ENCODE measurements at regions not wholly inside any gene's neighbourhood (a gene's known extent, or its start where the extent isn't known, plus 50 kb on each side); places are given as distances from the start of the nearest gene placed in this dataset.

DNA sequence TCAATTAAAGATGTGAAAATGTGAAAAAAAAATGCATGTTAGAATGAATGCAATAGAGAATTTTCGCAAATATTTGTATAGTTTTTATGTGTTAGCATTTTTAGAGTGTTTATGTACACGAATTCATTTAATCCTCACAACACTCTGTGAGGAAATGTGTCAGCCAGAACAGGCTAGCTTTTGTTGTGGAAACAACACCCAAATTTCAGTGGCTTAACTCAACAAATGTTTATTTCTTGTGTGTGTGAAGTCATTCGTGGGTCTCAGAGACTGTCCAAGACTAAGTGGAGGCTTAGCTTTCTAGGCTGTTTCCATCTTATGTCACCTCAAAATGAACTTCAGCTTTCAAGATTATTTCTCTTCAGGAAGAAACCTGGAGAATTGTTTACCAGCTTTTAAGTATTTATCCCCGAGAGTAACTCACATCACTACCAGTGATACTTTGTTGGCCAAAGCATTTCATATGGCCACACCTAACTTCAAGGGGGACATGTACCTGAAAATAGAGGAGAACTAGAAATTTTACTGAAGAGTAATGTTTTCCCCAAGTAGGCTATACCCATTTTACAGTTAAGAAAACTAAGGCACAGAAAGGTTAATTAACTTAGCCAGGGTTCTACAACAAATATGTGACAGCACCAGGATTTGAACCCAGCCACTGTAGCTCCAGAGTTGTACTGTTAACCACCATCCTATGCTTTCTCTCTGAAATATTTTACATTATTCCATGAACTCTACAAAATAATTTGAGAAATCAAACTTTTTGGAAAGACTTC is 306.1 kb downstream of the QKI start:
- no peak for DNase-seq

DNA sequence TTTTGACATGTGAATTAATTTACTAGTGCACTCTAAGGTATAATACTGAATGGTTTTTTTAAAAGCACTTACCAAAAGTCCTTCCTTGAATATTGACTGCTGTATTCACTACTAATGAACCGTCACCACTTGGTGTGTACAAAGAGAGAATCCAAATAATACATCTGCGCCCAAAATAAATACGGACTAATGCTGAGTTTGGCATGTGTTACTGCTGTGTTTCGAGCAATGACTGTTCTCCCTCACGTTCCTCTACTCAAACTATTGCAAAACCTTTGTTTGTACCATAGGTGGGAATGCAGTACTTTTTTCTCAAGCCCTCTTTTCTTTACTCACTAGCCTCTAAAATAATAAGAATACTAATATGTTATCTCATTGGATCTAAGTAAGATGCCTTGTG is 305.5 kb downstream of the QKI start:
- DNase-seq, result no peak

DNA sequence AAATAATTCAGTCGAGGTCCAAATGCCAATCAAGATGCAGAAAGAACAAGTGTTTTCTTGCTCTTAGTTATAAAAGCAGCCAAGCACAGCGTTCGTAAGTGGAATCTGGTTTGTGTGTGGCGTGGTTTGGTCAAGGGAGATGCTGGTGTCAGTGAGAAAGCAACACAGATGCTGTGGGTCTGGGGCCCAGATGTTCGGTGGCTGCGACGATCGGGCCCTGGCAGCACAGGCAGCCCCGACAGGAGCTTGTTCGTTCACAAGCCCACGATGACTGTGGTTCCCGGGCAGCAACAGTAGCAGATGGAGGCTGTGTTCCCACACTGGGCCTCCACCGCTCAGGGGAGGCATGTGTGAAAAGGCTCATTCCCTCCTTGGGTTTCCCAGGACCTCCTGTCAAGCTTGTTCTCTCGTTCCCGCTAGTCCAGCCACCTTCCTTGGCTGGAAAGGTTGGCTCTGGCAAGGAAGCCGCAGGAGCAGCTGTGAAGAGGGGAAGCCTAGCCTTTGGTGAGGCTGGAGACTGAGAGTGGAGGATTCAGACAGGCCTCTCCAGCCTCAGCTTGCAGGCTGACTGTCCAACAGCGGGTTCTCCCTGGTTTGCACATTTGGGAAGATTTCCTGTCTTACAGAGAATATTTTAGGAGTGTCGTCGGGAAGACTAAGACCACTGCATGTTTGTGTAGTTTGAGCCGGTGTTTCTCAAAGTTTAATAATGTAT is 304.7 kb downstream of the QKI start:
- DNase-seq, result no peak

DNA sequence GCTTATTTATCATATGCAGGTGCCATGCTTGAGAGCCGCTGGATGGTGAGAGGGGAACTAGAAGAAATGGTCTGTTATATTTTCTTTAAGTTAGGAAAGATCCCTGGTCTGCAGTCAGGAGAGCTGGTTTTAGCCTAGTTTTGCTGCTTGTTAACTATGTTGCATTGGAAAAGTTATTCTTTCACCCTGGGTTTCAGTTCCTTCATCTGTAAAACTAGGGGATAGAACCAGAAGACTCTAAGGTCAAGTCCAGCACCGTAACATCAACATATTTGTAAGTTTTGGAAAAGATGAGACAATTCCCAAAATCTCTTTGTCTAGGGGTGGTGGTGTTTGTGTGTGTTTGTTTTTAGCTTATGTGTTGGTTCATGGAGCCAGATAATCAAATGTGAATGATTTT is 304.0 kb downstream of the QKI start:
- no peak for DNase-seq

DNA sequence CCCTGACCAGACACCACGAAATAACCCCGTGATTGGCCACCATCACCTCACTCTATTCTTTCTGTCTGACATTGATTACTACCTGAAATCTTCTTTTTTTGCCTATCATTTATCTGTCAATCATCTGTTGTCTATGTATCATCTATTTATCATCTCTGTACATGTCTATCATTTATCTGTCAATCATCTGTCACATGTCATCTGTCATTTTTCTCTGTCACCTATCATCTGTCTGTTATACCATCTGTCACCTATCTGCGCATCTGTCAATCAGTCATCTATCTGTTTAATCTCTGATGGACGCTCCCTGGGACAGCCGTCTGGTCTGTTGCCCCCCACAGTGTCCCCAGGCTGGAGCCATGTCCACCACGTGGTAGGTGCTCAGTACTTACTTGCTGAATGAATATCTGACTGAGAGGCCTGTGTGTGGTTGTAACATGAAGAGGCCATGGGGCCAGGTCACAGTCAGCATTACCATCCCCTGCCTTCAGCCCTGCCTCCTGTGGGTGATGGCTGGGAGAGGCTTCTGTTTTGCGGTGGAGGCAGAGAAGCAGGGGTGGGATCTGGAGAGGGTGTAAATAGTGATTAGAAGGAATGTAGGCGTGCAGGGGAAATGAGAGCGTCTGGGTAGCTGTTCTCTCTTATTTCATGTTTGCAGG is 302.7 kb downstream of the QKI start:
- no peak for DNase-seq

DNA sequence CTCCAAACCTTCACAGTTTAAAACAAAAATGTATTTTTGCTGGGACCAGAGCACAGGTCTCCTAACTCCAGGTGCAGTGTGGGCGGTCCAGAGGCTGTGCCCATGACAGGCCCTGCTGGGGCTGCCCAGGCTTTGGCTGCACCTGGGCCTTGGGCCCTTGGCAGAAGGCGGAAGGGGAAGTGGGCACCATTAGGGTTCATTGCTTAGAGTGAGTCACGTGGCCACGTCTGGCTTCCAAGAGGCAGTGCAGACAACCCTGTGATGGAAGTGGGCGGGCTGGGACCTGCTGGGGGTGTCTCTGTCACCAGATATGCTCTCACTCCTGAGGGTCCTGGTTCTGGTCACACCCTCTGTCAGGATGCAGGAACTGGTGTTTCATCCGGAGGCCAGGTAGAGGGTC is 302.2 kb downstream of the QKI start:
- no peak for DNase-seq

DNA sequence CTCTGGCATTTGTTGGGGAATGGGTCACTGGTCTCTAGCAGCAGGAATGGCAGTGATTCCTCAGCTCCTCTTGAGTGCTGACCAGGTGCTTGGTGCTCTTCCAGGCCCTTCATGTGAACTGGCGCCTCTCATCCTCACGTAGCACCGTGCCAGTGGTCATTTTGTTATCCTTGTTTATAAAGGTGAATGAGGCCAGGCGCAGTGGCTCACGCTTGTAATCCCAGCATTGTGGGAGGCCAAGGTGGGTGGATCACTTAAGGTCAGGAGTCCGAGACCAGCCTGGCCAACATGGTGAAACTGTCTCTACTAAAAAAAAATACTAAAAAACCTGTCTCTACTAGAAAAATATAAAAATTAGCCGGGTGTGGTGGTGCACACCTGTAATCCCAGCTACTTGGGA is 301.3 kb downstream of the QKI start:
- no peak for DNase-seq

DNA sequence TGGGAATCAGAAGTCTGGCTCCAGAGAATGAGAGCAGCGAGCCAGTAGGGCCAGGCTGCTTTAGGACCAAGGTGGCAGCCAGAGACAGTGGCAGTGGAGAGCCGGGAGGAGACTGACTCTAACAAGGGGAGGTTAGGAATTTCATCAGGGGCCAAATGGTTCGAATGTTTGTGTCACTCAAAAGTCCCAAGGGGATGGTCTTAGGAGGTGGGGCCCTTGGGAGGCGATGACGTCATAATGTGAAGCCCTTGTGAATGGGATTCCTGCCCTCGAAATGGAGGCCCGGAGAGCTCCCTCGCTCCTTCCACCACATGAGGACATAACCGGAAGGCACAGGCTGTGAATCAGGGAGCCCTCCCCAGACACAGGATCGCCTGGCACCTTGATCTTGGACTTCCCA is 299.7 kb downstream of the QKI start:
- no peak for DNase-seq

DNA sequence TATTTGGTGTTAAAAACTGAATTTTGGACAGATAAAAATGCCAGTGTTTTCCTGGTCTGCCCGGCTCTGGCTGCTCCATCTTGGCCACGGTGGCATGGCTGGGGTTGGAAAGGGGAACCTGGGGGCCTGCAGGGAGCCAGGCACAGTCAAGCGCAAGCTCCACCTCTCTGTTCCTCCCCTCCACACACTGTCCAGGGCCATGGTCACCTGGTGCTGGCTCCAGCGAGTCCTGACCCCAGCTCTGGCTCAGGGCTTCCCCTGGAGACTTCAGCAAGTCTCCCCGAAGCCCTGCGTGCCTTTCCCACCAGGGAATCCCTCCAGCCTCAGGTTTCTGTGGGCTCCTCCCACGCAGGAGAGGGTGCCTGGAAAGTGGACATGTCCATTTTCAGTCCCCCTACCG is 298.5 kb downstream of the QKI start:
- no peak for DNase-seq

DNA sequence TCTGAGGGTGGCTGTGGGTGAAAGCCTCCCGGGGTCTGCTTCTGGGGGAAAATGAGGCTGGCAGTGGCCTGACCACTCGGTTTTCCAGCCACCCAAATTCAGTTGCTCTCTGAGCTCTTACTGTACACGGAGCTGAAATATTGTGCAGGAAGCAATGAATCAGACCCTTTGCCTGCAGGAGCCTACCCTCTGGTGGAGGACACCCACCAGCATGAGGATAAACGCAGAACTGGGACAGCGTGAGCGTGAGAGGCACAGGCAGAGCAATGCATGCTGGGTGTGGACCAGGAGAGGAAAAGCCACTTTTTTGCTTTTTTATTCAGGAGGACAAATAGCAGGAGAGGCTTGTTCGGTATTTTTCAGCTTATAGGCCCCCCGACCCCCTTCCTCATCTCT is 298.0 kb downstream of the QKI start:
- DNase-seq, result no peak

DNA sequence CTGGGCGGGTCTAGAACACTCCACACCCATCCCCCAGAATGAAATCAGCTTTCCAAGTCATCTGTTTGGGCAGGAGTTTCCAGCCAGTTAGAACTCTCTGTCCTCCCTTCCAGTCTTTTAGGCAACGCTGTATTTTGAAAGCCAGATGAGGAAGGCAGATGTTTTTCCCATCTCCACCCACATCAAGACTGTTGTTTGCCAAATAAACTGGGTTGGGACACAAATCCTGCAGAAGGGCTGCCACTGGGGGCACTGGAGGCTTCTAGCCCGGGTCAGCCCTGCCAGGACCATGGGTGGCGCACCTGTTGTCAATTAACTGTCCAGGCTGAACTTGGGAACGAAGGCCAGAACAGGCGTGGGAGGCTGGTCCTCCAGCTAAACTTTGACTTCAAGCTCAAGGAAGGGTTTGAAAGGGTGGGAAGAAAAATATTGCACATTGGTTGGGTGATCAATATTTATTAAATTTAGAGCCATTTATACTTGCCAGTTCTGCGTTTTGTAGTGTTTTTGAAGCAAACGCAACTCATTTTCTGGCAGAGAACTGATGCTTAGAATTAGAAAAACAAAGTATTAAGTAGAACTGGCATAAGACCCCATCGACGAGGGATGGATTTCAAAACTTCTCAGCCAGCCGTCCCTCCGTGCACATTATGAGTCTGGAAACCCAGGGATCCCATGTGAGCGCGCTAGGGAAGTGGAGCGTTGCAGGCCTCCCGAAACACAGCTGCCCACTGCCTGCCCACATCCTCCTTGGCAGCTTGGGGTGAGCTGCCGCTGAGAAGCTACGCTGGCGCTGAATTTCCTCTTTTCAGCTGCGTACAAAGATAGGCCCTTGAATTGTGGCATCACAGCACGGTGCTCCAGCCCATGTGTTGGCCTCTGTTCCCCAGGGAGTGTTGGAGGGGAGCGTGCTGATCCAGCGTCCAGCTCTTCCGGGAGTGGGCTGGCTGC is 297.4 kb downstream of the QKI start:
- peak; percentile 18 for DNase-seq

DNA sequence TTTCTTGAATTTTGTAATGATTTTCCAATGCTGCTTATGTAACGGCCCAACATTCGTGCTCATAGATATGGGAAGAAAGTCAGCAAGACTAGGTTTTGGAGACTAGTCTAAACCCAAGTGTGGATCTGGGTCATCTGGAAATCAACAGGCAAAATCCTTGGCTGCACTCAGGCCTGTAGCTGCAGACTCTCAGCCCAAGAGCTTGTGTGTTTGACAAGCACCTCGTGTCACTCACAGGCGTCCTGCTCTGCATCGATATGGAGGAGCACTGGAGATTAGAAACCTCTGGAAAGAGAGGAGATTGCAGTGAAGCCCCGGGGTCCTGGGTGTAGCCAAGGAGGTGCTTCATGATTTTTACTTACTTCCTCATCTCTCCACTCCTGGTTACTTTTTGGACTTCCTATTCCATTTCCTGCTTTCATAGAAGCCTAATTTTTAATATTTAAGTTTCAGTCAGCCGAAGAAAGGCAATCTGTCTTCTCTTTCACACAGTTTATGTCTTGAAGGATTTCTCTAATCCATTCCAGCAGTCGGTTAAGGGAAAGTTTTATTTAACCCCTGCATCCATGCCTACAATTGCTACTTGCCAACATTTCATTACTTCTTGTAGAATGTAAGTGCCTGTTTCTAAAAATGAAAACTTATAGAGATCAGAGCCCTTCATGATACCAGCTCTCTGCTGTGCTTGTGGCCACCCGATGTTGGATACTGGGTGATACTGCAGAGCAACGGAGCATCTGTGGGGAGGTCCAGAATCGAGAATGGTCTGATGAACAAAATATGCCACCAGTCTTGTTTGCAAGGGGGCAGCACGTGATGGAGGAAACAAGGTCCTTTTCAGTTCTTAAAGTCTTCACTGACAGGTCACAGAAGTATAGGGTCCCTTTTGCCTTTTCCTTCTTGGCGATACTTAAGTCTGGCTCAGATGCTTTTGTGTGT is 296.3 kb downstream of the QKI start:
- no peak for DNase-seq

DNA sequence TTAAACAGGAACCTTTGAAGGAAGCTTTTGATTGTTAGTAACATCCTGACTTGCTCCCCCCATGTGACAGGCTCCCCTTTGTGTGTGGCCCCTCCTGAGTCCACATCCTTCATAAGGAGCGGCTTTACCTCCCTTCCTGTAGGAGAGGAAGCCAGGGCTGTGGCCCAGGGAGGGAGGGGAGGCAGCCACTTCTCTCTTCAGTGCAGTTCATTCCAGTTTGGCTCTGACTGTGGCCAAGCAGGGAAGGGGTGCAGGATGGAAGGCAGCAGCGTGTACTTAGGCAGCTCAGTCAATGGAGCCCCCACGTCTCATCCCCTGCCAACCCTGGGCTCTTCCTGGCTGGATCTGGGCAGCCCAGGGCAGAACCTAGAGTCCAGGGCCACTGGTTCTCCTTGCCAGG is 295.2 kb downstream of the QKI start:
- DNase-seq, result no peak

DNA sequence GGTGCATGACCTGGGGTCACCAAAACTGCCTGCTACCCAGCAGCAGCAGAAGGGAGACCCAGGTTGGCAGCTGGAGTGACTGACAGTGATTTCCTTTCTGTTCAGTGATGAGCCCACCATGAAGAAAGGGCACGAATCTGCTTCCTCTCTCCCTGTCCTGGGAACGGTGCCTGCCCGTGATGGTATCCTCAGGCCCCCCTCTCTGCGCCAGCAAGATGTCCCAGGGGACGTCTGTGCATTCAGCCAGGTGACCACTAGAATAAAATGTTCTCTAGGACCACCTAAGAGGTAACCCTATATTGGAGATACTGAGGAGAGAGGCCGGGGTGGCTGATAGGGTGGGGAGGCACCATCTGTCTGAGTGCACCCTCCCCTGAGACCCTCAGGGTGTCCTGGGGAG is 294.7 kb downstream of the QKI start:
- DNase-seq, result no peak

DNA sequence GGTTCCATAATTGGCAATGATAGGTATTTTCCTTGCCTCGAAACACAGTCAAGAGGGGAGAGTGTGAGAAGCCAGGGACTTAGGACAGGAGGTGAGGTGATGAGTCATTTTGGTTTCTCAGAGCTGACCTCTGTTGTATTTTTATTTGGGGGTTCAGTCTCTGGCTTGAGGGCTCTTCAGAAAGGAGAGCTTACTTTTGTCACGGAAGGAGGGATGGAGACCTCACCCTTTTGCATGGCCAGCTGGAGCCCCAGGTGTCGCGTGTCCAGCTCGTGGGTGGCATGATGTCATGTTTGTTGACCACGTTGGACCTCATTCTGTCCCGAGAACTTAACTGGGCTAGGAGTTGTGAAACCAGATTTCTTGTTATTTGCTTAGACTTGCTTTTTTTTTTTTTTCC is 293.9 kb downstream of the QKI start:
- DNase-seq, result no peak

DNA sequence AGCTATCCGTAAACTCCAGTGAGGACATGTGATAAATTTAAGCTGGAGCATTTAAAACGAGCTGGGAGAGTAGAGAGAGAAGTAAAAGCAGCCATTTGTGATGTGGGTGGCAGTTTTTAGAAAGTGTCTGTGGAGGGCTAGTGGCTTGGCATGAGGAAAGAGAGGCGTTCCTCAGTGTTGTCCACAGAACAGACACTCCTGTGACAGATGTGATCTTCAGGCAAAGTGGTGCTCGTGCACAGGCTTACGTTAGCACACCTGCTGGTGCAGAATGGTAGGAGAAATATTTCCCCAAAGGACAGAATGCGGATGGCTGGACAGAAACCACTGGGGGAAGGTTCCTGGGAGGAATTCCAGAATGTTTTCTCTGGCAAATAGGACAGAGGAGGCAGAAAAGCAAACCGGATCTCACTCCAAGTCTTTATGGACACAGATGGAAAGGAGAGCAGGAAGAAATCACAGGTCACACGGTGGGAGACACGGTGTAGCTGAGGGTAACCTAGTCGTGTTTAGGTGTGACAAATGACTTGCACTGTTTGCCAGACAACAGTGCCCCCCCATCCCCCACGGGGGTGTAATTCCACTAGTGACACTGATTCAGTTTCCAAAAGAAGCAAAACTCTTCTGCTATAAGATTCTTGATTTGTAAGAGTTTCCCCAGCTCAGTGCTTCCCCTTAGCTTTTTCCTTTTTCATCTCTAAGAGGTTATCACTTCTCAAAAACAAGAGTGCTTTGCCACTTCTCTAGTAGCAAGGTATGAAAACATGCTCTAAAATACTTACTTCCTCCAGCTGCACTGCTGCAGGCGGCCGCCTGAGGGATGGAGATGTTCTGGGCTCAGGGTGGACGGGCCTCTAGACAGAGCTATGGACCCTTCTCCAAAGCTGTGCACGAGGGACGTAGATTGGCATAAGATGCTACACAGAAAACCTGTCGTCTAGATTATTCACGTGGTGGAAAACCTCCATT is 293.2 kb downstream of the QKI start:
- DNase-seq, result no peak

DNA sequence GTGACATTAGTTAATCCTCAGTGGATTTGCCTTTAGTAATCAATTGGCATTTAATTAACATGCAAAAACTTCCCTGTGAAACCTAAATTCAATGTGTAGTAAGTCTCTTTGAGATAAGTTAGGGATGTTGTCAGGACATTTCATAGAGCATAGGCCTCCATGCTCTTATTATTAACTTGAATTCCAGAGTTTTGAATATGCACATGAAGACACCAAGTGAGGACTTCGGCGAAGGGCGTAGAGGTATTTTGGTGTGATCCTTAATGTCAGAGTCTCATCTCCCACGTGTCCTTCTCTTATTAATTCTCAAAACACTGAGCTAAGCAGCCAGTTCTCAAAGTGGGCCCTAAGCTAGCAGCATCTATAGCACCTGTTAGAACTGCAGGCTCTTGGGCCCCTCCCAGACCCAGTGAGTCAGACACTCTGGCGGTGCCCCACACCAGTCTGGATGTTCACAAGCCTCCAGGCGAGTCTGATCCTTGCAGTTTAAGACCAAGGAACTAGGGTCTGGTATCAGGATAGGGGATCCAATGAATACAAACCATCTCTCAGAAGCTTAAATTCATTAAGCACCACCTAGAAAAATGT is 292.1 kb downstream of the QKI start:
- DNase-seq, result no peak

DNA sequence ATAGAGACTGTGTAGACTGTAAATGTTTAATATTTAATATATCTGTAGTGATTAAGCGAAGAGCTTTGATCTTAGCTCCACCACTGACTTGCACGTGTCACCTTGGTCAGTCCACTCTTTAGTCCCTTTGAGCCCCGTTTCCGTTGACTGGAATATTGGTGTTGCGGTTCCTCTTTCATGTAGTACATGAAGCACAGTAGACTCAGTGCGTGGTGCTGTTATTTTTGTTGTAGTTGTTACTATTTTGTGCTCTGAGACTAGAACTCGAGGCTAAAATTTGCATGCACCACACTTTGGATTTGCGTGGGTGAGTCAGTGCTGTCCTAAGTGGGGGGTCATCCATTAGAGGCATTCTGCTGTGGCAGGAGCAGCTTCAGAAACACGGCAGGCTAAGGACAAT is 291.4 kb downstream of the QKI start:
- no peak for DNase-seq

DNA sequence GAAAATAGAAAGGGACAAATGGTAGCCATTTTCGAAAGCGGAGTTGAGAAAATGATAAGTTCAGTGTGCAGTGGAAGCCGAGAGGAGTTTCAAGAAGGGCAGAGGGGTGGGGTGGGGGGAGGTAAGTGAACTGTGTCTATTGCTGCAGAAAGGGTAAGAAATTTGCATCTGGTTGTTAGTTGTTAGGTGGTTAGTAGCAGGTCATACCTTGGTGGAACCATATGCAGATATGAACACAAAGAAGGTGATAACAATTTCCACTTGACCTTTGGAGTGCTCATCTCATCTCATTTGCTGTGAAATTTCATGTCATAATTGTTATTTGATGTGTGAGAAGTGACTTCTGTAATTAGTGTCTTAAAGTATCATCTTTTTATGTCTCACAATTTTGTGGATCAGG is 288.2 kb downstream of the QKI start:
- no peak for DNase-seq

DNA sequence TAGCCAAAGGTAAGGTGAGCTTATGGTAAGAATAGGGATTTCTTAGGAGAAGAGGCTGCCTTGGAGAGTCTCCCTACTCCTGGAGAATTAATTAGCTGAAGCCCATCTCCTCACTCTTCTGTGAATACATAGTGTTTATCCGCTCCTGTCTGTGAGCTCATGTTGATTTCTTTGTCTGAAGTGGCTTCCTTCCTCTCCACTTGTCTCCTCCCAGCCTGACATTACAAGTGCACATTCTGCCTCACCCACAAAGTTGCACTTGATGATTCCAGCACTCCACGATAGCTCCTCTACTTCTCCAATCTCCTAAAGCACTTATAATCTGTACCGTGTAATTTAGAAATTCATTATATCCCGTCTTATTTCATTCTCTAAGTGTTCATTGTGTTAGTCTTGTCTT is 287.2 kb downstream of the QKI start:
- no peak for DNase-seq
